ENCODE measurements at regions not wholly inside any gene's neighbourhood (a gene's known extent, or its start where the extent isn't known, plus 50 kb on each side); places are given as distances from the start of the nearest gene placed in this dataset.

- no peak for TF ChIP-seq POLR2AphosphoS5 (IDR thresholded peaks at IDR 0.05; ENCODE audit: insufficient read depth, low read depth, low read length)
- TF ChIP-seq POLR2A (IDR thresholded peaks at IDR 0.05; ENCODE audit: low read depth, low read length): no peak
- TF ChIP-seq MAX (IDR thresholded peaks at IDR 0.05; ENCODE audit: insufficient read depth, insufficient read length): no peak
- TF ChIP-seq JUN (IDR thresholded peaks at IDR 0.05; ENCODE audit: borderline replicate concordance, insufficient read depth, insufficient read length, low read depth): no peak
- TF ChIP-seq CTCF (IDR thresholded peaks at IDR 0.05; ENCODE audit: extremely low read depth in 1 of 2, insufficient read depth in 1 of 2, low read depth in 1 of 2, low read length in 2 of 2): no peak
These were observed 255.7 kb upstream of the TBL1XR1 start for GRCh38 chr3:177452831-177453450.
